GM18870 (cell line): ENCODE measurements at regions not wholly inside any gene's neighbourhood (a gene's known extent, or its start where the extent isn't known, plus 50 kb on each side); places are given as distances from the start of the nearest gene placed in this dataset.

ENCODE experiments used
- ATAC-seq: cut with Tn5 transposase; IDR thresholded peaks from one replicate; pipeline ENCODE4 v1.9.1; 2021; ENCODE audit warnings: moderate library complexity; ENCODE audit not compliant: unreplicated experiment

- ATAC-seq, result no peak
Measured at GRCh38 chr21:39124681-39125251, 58.5 kb downstream of the PSMG1 start.

- no peak for ATAC-seq
Measured at GRCh38 chr21:39123375-39123774, 59.9 kb downstream of the PSMG1 start.

GRCh38 chr21:39121600-39122355 is 61.5 kb downstream of the PSMG1 start:
- no peak for ATAC-seq

GRCh38 chr21:39120876-39121599 is 62.2 kb downstream of the PSMG1 start:
- no peak for ATAC-seq

GRCh38 chr21:39119891-39120290 is 63.4 kb downstream of the PSMG1 start:
- ATAC-seq, result no peak

- no peak for ATAC-seq
Measured at GRCh38 chr21:39118604-39119215, 64.5 kb downstream of the PSMG1 start.

GRCh38 chr21:39118061-39118460 is 65.2 kb downstream of the PSMG1 start:
- no peak for ATAC-seq

- no peak for ATAC-seq
Measured at GRCh38 chr21:39117440-39117970, 65.7 kb downstream of the PSMG1 start.

GRCh38 chr21:39116761-39117439 is 66.4 kb downstream of the PSMG1 start:
- ATAC-seq, result no peak

GRCh38 chr21:39115576-39116235 is 67.5 kb downstream of the PSMG1 start:
- ATAC-seq, result no peak

- no peak for ATAC-seq
Measured at GRCh38 chr21:39114871-39115575, 68.2 kb downstream of the PSMG1 start.

GRCh38 chr21:39111931-39112550 is 71.2 kb downstream of the PSMG1 start:
- ATAC-seq, result no peak

- no peak for ATAC-seq
Measured at GRCh38 chr21:39110431-39110830, 72.8 kb downstream of the PSMG1 start.

- no peak for ATAC-seq
Measured at GRCh38 chr21:39109596-39110210, 73.5 kb downstream of the PSMG1 start.

GRCh38 chr21:39109163-39109530 is 74.1 kb downstream of the PSMG1 start:
- no peak for ATAC-seq

GRCh38 chr21:39108291-39109162 is 74.7 kb downstream of the PSMG1 start:
- ATAC-seq, result no peak

- no peak for ATAC-seq
Measured at GRCh38 chr21:39107739-39108138, 75.5 kb downstream of the PSMG1 start.
